SK-N-SH (cell line): ENCODE measurements at regions not wholly inside any gene's neighbourhood (a gene's known extent, or its start where the extent isn't known, plus 50 kb on each side); places are given as distances from the start of the nearest gene placed in this dataset.

Experiments
- TF ChIP-seq, protein P1 (sequence below): fragments of 200-600 bp; sonication (generic); IDR thresholded peaks from 2 replicates; pipeline ENCODE4 v1.6.1; 2017; ENCODE audit warnings: antibody characterized with exemption, mild to moderate bottlenecking, moderate library complexity
- TF ChIP-seq, protein P2 (sequence below): IDR thresholded peaks from 2 replicates; pipeline ENCODE4 v1.6.1; 2012; ENCODE audit warnings: mild to moderate bottlenecking, low read depth, low read length, moderate library complexity

DNA sequence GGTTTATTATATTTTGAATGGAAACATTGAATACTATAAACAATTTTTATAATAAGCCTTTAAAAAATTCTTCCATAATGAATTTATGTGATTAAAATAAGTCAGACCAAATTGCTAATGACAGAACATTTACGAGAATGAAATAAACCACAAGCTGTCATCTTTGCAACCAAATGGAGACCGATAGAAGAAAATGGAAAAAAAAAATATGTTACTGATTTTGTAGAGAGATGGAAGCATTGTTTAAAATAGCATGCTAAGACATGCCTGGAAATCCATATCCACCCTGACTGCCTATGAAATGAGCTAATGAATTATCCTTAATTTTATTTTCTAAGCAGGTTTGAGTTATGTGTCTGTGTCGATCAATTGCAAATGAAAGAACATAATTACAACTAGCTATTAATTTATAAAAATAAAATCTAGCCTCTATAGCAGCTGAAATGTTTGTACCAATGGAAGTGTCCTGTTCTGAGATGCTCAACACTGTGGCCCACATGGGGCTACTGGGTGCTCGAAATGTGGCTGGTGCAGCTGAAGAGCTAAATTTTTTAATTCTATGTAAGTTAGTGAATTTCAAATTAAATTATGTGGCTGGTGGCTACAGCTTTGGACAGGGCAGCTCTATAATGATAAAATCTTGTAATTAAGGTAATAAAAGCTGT lies 832.8 kb downstream of the RNF144A start:
- TF ChIP-seq, protein P1, sequence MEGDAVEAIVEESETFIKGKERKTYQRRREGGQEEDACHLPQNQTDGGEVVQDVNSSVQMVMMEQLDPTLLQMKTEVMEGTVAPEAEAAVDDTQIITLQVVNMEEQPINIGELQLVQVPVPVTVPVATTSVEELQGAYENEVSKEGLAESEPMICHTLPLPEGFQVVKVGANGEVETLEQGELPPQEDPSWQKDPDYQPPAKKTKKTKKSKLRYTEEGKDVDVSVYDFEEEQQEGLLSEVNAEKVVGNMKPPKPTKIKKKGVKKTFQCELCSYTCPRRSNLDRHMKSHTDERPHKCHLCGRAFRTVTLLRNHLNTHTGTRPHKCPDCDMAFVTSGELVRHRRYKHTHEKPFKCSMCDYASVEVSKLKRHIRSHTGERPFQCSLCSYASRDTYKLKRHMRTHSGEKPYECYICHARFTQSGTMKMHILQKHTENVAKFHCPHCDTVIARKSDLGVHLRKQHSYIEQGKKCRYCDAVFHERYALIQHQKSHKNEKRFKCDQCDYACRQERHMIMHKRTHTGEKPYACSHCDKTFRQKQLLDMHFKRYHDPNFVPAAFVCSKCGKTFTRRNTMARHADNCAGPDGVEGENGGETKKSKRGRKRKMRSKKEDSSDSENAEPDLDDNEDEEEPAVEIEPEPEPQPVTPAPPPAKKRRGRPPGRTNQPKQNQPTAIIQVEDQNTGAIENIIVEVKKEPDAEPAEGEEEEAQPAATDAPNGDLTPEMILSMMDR = no peak
- TF ChIP-seq, protein P2, sequence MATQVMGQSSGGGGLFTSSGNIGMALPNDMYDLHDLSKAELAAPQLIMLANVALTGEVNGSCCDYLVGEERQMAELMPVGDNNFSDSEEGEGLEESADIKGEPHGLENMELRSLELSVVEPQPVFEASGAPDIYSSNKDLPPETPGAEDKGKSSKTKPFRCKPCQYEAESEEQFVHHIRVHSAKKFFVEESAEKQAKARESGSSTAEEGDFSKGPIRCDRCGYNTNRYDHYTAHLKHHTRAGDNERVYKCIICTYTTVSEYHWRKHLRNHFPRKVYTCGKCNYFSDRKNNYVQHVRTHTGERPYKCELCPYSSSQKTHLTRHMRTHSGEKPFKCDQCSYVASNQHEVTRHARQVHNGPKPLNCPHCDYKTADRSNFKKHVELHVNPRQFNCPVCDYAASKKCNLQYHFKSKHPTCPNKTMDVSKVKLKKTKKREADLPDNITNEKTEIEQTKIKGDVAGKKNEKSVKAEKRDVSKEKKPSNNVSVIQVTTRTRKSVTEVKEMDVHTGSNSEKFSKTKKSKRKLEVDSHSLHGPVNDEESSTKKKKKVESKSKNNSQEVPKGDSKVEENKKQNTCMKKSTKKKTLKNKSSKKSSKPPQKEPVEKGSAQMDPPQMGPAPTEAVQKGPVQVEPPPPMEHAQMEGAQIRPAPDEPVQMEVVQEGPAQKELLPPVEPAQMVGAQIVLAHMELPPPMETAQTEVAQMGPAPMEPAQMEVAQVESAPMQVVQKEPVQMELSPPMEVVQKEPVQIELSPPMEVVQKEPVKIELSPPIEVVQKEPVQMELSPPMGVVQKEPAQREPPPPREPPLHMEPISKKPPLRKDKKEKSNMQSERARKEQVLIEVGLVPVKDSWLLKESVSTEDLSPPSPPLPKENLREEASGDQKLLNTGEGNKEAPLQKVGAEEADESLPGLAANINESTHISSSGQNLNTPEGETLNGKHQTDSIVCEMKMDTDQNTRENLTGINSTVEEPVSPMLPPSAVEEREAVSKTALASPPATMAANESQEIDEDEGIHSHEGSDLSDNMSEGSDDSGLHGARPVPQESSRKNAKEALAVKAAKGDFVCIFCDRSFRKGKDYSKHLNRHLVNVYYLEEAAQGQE = no peak
